WI38 (cell line): ENCODE measurements at regions not wholly inside any gene's neighbourhood (a gene's known extent, or its start where the extent isn't known, plus 50 kb on each side); places are given as distances from the start of the nearest gene placed in this dataset.

Experiments used
- H3K4me3 ChIP-seq: 2 replicates; pipeline ENCODE4 v1.5.1; 2011; ENCODE audit warnings: low read depth, mild to moderate bottlenecking, control low read depth, low read length
- CTCF ChIP-seq: IDR thresholded peaks from 2 replicates; pipeline ENCODE4 v1.5.1; 2012; ENCODE audit warnings: low read depth, mild to moderate bottlenecking, control low read depth, low read length

DNA sequence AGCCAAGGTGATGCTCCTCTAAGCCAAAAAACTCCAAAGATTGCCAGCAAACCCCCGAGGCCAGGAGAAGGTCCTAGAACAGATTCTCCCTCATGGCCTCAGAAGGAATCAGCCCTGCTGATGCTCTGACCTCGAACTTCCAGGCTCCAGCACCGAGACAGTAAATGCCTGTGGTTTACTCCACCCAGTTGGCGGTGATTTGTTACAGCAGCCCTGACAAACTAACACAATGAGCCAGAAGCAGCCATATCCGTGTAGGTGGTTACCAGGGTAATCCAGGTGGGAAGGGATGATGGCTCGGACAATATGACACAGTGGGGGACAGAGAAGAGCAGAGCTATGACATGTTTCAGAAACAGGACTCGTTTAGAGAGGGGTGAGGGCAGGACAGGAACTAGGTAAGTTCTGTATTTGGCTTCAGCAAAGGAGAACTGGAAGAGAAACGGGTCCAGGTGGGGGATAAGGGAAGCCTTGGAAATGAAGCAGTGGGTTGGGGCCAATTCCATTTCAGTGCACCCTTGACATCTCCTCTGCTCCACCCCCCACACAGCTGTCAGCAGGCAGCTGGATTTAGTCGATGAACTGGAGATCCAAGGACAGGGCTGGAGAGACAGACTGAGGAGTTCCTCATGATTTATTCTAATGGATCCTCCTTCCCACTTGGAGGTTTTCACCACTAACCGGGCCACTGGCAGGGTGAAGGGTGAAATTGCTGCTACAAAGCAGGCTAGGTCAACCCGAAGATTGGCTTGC, 179.7 kb upstream of the SH3BP4 start:
- no peak overlapping the region for H3K4me3 ChIP-seq
- TF ChIP-seq CTCF = no peak

GRCh38 chr2:234771176-234771575, 180.6 kb upstream of the SH3BP4 start:
- no peak overlapping the region for H3K4me3 ChIP-seq
- no peak for TF ChIP-seq CTCF

- H3K4me3 ChIP-seq = no peak overlapping the region
- TF ChIP-seq CTCF = no peak
Observed at GRCh38 chr2:234770715-234771141, 181.1 kb upstream of the SH3BP4 start.

GRCh38 chr2:234770031-234770506, 181.7 kb upstream of the SH3BP4 start:
- TF ChIP-seq CTCF = no peak
- H3K4me3 ChIP-seq = no peak overlapping the region

DNA sequence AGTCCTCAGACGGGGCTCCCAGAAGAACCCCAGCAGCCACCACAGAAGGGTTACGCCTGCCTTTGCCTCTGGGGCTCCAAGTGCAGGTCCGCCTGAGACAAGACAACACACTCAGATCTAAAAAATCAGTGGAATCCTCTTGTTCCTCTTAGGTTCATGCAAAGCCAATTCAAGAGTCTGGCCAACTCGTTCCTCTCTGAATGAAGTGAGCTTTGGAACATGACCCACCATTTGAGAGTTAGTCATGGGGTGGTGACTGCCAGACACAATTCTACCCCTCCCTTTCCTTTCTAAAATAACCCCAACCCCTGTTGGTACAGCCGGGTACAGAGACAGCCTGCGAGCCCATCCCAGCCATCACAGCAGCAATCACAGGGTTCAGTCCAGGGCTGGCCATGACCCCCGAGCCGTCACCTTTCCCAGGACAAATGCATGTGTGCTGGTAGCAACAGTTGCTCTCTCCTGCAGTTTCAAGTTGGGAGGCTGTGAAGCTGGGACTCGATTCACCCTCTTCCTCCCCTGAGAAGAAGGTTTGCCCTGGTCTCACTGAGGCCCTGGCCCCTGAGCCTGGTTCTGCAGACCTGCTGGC, 183.1 kb upstream of the SH3BP4 start:
- H3K4me3 ChIP-seq = no peak overlapping the region
- no peak for TF ChIP-seq CTCF

GRCh38 chr2:234765279-234765678, 186.5 kb upstream of the SH3BP4 start:
- H3K4me3 ChIP-seq = no peak overlapping the region
- no peak for TF ChIP-seq CTCF

GRCh38 chr2:234764372-234764771, 187.4 kb upstream of the SH3BP4 start:
- no peak overlapping the region for H3K4me3 ChIP-seq
- no peak for TF ChIP-seq CTCF
